ENCODE measurements at regions not wholly inside any gene's neighbourhood (a gene's known extent, or its start where the extent isn't known, plus 50 kb on each side); places are given as distances from the start of the nearest gene placed in this dataset.
A peak's percentile ranks its signal among the peaks of the same experiment; 100 is the strongest.

- Mint-ChIP-seq H3K27ac (no peak overlapping the region), H3K27me3 (ENCODE audit: low read depth) (peaks cover 29% of the 10 kb centered on the region), H3K9me3 (no peaks in the 10 kb centered on the region), H3K36me3 (ENCODE audit: low read depth) (no peaks in the 10 kb centered on the region), H3K4me3 (no peak overlapping the region), H3K4me1 (peaks cover 7% of the 10 kb centered on the region)
- no peak for TF ChIP-seq CTCF (IDR thresholded peaks at IDR 0.05; ENCODE audit: unreplicated experiment in 3 of 3)
These were observed 101.6 kb downstream of the TENT4A start for GRCh38 chr5:6814816-6815215.

GRCh38 chr5:6818594-6819511 is 105.6 kb downstream of the TENT4A start:
- Mint-ChIP-seq H3K4me1 (no peaks in the 10 kb centered on the region), H3K4me3 (no peak overlapping the region), H3K36me3 (ENCODE audit: low read depth) (peaks cover 5% of the 10 kb centered on the region)

GRCh38 chr5:6819521-6819920 is 106.3 kb downstream of the TENT4A start:
- Mint-ChIP-seq H3K4me3 (no peak overlapping the region), H3K36me3 (ENCODE audit: low read depth) (peaks cover 5% of the 10 kb centered on the region), H3K27ac (no peak overlapping the region), H3K9me3 (peaks cover 13% of the 10 kb centered on the region), H3K4me1 (no peaks in the 10 kb centered on the region), H3K27me3 (ENCODE audit: low read depth) (peaks cover 45% of the 10 kb centered on the region)
- TF ChIP-seq CTCF (IDR thresholded peaks at IDR 0.05; ENCODE audit: unreplicated experiment in 3 of 3) = peak in 2 of 3 experiments; percentile 18 to 54

More at GRCh38 chr5:6818594-6819511, 105.6 kb downstream of the TENT4A start:
- TF ChIP-seq CTCF (IDR thresholded peaks at IDR 0.05; ENCODE audit: unreplicated experiment in 3 of 3) = peak in 1 of 3 experiments; percentile 11
- Mint-ChIP-seq H3K9me3 (peaks cover 13% of the 10 kb centered on the region), H3K27me3 (ENCODE audit: low read depth) (peaks cover 45% of the 10 kb centered on the region), H3K27ac (no peak overlapping the region)

- Mint-ChIP-seq H3K4me3 (no peak overlapping the region), H3K4me1 (no peaks in the 10 kb centered on the region), H3K27ac (no peak overlapping the region), H3K36me3 (ENCODE audit: low read depth) (peaks cover 5% of the 10 kb centered on the region), H3K27me3 (ENCODE audit: low read depth) (peaks cover 42% of the 10 kb centered on the region), H3K9me3 (peaks cover 13% of the 10 kb centered on the region)
- peak; percentile 55 to 67 (median 55) for TF ChIP-seq CTCF (IDR thresholded peaks at IDR 0.05; ENCODE audit: unreplicated experiment in 3 of 3)
These were observed 107.7 kb downstream of the TENT4A start for GRCh38 chr5:6820851-6821479.

GRCh38 chr5:6822068-6822467 is 108.8 kb downstream of the TENT4A start:
- H3K9me3 Mint-ChIP-seq = peaks cover 13% of the 10 kb centered on the region
- H3K36me3 Mint-ChIP-seq (ENCODE audit: low read depth) = peaks cover 5% of the 10 kb centered on the region
- H3K4me1 Mint-ChIP-seq = no peaks in the 10 kb centered on the region
- H3K4me3 Mint-ChIP-seq = no peak overlapping the region
- H3K27me3 Mint-ChIP-seq (ENCODE audit: low read depth) = peaks cover 42% of the 10 kb centered on the region
- no peak overlapping the region for H3K27ac Mint-ChIP-seq
- no peak for TF ChIP-seq CTCF (IDR thresholded peaks at IDR 0.05; ENCODE audit: unreplicated experiment in 3 of 3)

Measured in nephron (organoid).